ENCODE measurements at regions not wholly inside any gene's neighbourhood (a gene's known extent, or its start where the extent isn't known, plus 50 kb on each side); places are given as distances from the start of the nearest gene placed in this dataset.

GRCh38 chr12:65761301-65761700 lies 63.0 kb upstream of the HMGA2 start:
- H3K27ac ChIP-seq (ENCODE audit: low read depth, low read length, poor library complexity, severe bottlenecking), result no peak overlapping the region

GRCh38 chr12:65764325-65764724 lies 60.0 kb upstream of the HMGA2 start:
- Histone ChIP-seq H3K27ac (ENCODE audit: low read depth, low read length, poor library complexity, severe bottlenecking) (no peak overlapping the region), H3K4me3 (ENCODE audit: low read depth, low read length, poor library complexity, severe bottlenecking) (no peak overlapping the region), H3K27me3 (replicated peaks; ENCODE audit: insufficient read depth, low read depth, low read length, poor library complexity) (no peaks in the 10 kb centered on the region), H3K4me1 (ENCODE audit: insufficient read depth, low read length, poor library complexity, severe bottlenecking) (no peaks in the 10 kb centered on the region), H3K36me3 (ENCODE audit: insufficient read depth, low read length, poor library complexity, severe bottlenecking) (no peaks in the 10 kb centered on the region), H3K9me3 (ENCODE audit: low read depth, low read length, poor library complexity, severe bottlenecking) (no peaks in the 10 kb centered on the region)
- no TSS peak for BruUV-seq (replicated peaks)
- no peak for TF ChIP-seq CTCF (conservative IDR thresholded peaks at IDR 0.05; ENCODE audit: low read depth, low read length)
- no peak for TF ChIP-seq EZH2 (IDR thresholded peaks at IDR 0.05; ENCODE audit: borderline replicate concordance, low read depth, low read length, poor library complexity, severe bottlenecking)
- intact Hi-C loops (cut with micrococcal nuclease; ENCODE audit: unreplicated experiment), result no loop called here
- CTCF ChIA-PET, result no interaction called here
- no peak for DNase-seq (ENCODE audit: low spot score)
- POLR2A ChIA-PET (ENCODE audit: low non-redundant PET), result no interaction called here

More at GRCh38 chr12:65761301-65761700, 63.0 kb upstream of the HMGA2 start:
- no peaks in the 10 kb centered on the region for H3K36me3 ChIP-seq (ENCODE audit: insufficient read depth, low read length, poor library complexity, severe bottlenecking)
- H3K4me3 ChIP-seq (ENCODE audit: low read depth, low read length, poor library complexity, severe bottlenecking), result no peak overlapping the region
- no peaks in the 10 kb centered on the region for H3K4me1 ChIP-seq (ENCODE audit: insufficient read depth, low read length, poor library complexity, severe bottlenecking)
- intact Hi-C loops (cut with micrococcal nuclease; ENCODE audit: unreplicated experiment), result no loop called here
- CTCF ChIA-PET, result no interaction called here
- DNase-seq (ENCODE audit: low spot score), result no peak
- TF ChIP-seq CTCF (conservative IDR thresholded peaks at IDR 0.05; ENCODE audit: low read depth, low read length), result no peak
- no peak for TF ChIP-seq EZH2 (IDR thresholded peaks at IDR 0.05; ENCODE audit: borderline replicate concordance, low read depth, low read length, poor library complexity, severe bottlenecking)
- POLR2A ChIA-PET (ENCODE audit: low non-redundant PET), result no interaction called here
- no TSS peak for BruUV-seq (replicated peaks)
- H3K27me3 ChIP-seq (replicated peaks; ENCODE audit: insufficient read depth, low read depth, low read length, poor library complexity), result no peaks in the 10 kb centered on the region
- no peaks in the 10 kb centered on the region for H3K9me3 ChIP-seq (ENCODE audit: low read depth, low read length, poor library complexity, severe bottlenecking)

GRCh38 chr12:65765436-65765813 lies 58.9 kb upstream of the HMGA2 start:
- CTCF ChIA-PET, result no interaction called here
- no peaks in the 10 kb centered on the region for H3K36me3 ChIP-seq (ENCODE audit: insufficient read depth, low read length, poor library complexity, severe bottlenecking)
- H3K4me3 ChIP-seq (ENCODE audit: low read depth, low read length, poor library complexity, severe bottlenecking), result no peak overlapping the region
- no peak overlapping the region for H3K27ac ChIP-seq (ENCODE audit: low read depth, low read length, poor library complexity, severe bottlenecking)
- H3K4me1 ChIP-seq (ENCODE audit: insufficient read depth, low read length, poor library complexity, severe bottlenecking), result no peaks in the 10 kb centered on the region
- intact Hi-C loops (cut with micrococcal nuclease; ENCODE audit: unreplicated experiment), result no loop called here
- H3K9me3 ChIP-seq (ENCODE audit: low read depth, low read length, poor library complexity, severe bottlenecking), result no peaks in the 10 kb centered on the region
- TF ChIP-seq EZH2 (IDR thresholded peaks at IDR 0.05; ENCODE audit: borderline replicate concordance, low read depth, low read length, poor library complexity, severe bottlenecking) (no peak), CTCF (conservative IDR thresholded peaks at IDR 0.05; ENCODE audit: low read depth, low read length) (no peak)
- DNase-seq (ENCODE audit: low spot score), result no peak
- POLR2A ChIA-PET (ENCODE audit: low non-redundant PET), result no interaction called here
- BruUV-seq (replicated peaks), result no TSS peak
- no peaks in the 10 kb centered on the region for H3K27me3 ChIP-seq (replicated peaks; ENCODE audit: insufficient read depth, low read depth, low read length, poor library complexity)
